ENCODE measurements at regions not wholly inside any gene's neighbourhood (a gene's known extent, or its start where the extent isn't known, plus 50 kb on each side); places are given as distances from the start of the nearest gene placed in this dataset.
A peak's percentile ranks its signal among the peaks of the same experiment; 100 is the strongest.

GRCh38 chr4:159547645-159548308 lies 444.9 kb downstream of the RAPGEF2 start:
- H2AFZ ChIP-seq (ENCODE audit: control insufficient read depth, low read length), result no peak overlapping the region
- peaks cover 5% of the 10 kb centered on the region for H3K4me1 ChIP-seq (ENCODE audit: control insufficient read depth, extremely low read depth, insufficient read depth, low read length)
- no peaks in the 10 kb centered on the region for H3K27me3 ChIP-seq (ENCODE audit: control insufficient read depth, extremely low read depth, insufficient read depth, low read length)
- no peaks in the 10 kb centered on the region for H3K79me2 ChIP-seq (ENCODE audit: control insufficient read depth, insufficient read depth, low read length)
- no peaks in the 10 kb centered on the region for H3K9me3 ChIP-seq (ENCODE audit: control insufficient read depth, low read depth, low read length)
- H3K9ac ChIP-seq (ENCODE audit: control insufficient read depth, extremely low read depth, insufficient read depth, low read length), result no peak overlapping the region
- H3K36me3 ChIP-seq (ENCODE audit: control insufficient read depth in 2 of 2, extremely low read depth in 1 of 2, insufficient read depth in 2 of 2, low read length in 2 of 2), result no peaks in the 10 kb centered on the region
- no peaks in the 10 kb centered on the region for H3K9me1 ChIP-seq (ENCODE audit: control insufficient read depth, extremely low read depth, insufficient read depth, low read length)
- no peaks in the 10 kb centered on the region for H4K20me1 ChIP-seq (ENCODE audit: control insufficient read depth, extremely low read depth, insufficient read depth, low read length)
- DNase-seq (ENCODE audit: low read depth, low spot score) (peak; percentile 48), FAIRE-seq (peak; percentile 59)
- no peak overlapping the region for H3K4me3 ChIP-seq (ENCODE audit: control insufficient read depth in 2 of 3, extremely low read depth in 1 of 3, insufficient read depth in 2 of 3, low read depth in 1 of 3, low read length in 3 of 3)
- no peak overlapping the region for H3K4me2 ChIP-seq (ENCODE audit: control insufficient read depth, extremely low read depth, insufficient read depth, low read depth, low read length)
- TF ChIP-seq CTCF (optimal IDR thresholded peaks at IDR 0.05 in 1 of 3, IDR thresholded peaks at IDR 0.05 in 1 of 3, conservative IDR thresholded peaks at IDR 0.05 in 1 of 3; ENCODE audit: extremely low read depth in 1 of 3, insufficient read depth in 2 of 3, low read length in 3 of 3) (no peak), EZH2 (IDR thresholded peaks at IDR 0.05; ENCODE audit: low read length) (no peak)
- peak overlapping the region; percentile 19 for H3K27ac ChIP-seq (ENCODE audit: control insufficient read depth, insufficient read depth, low read length)
- dilution Hi-C loops (cut with MboI; ENCODE audit: extremely low pct_ligation_motif_present, low sequenced_read_pairs), result no loop called here

- DNase-seq (ENCODE audit: low read depth, low spot score) (peak; percentile 23), FAIRE-seq (no peak)
- H3K79me2 ChIP-seq (ENCODE audit: control insufficient read depth, insufficient read depth, low read length), result no peaks in the 10 kb centered on the region
- peaks cover 5% of the 10 kb centered on the region for H3K4me1 ChIP-seq (ENCODE audit: control insufficient read depth, extremely low read depth, insufficient read depth, low read length)
- H3K9ac ChIP-seq (ENCODE audit: control insufficient read depth, extremely low read depth, insufficient read depth, low read length), result no peak overlapping the region
- dilution Hi-C loops (cut with MboI; ENCODE audit: extremely low pct_ligation_motif_present, low sequenced_read_pairs), result no loop called here
- no peaks in the 10 kb centered on the region for H3K9me1 ChIP-seq (ENCODE audit: control insufficient read depth, extremely low read depth, insufficient read depth, low read length)
- H3K36me3 ChIP-seq (ENCODE audit: control insufficient read depth in 2 of 2, extremely low read depth in 1 of 2, insufficient read depth in 2 of 2, low read length in 2 of 2), result no peaks in the 10 kb centered on the region
- H3K27me3 ChIP-seq (ENCODE audit: control insufficient read depth, extremely low read depth, insufficient read depth, low read length), result no peaks in the 10 kb centered on the region
- H2AFZ ChIP-seq (ENCODE audit: control insufficient read depth, low read length), result no peak overlapping the region
- H3K9me3 ChIP-seq (ENCODE audit: control insufficient read depth, low read depth, low read length), result no peaks in the 10 kb centered on the region
- peak overlapping the region; percentile 16 for H3K27ac ChIP-seq (ENCODE audit: control insufficient read depth, insufficient read depth, low read length)
- H4K20me1 ChIP-seq (ENCODE audit: control insufficient read depth, extremely low read depth, insufficient read depth, low read length), result no peaks in the 10 kb centered on the region
- H3K4me2 ChIP-seq (ENCODE audit: control insufficient read depth, extremely low read depth, insufficient read depth, low read depth, low read length), result no peak overlapping the region
- H3K4me3 ChIP-seq (ENCODE audit: control insufficient read depth in 2 of 3, extremely low read depth in 1 of 3, insufficient read depth in 2 of 3, low read depth in 1 of 3, low read length in 3 of 3), result no peak overlapping the region
- TF ChIP-seq EZH2 (IDR thresholded peaks at IDR 0.05; ENCODE audit: low read length) (no peak), CTCF (optimal IDR thresholded peaks at IDR 0.05 in 1 of 3, IDR thresholded peaks at IDR 0.05 in 1 of 3, conservative IDR thresholded peaks at IDR 0.05 in 1 of 3; ENCODE audit: extremely low read depth in 1 of 3, insufficient read depth in 2 of 3, low read length in 3 of 3) (no peak)
These were observed 446.2 kb downstream of the RAPGEF2 start for GRCh38 chr4:159549098-159549518.

All from keratinocyte (primary cell).